Smooth muscle cell (in vitro differentiated cells): ENCODE measurements at regions not wholly inside any gene's neighbourhood (a gene's known extent, or its start where the extent isn't known, plus 50 kb on each side); places are given as distances from the start of the nearest gene placed in this dataset.
"Not testable (repeated sequence)": the region's sequence is repeated elsewhere in the genome, so short reads cannot be mapped to it uniquely, and the experiment has no call there.

ENCODE experiments used
- DNase-seq: peaks from one replicate; lab custom pipeline; 2025; ENCODE audit not compliant: unreplicated experiment; lab: John Stamatoyannopoulos, UW
- H2AFZ ChIP-seq: fragments of 200-600 bp; sonication (generic); 2 replicates; pipeline ENCODE4 v1.6.0; 2016; ENCODE audit warnings: antibody characterized with exemption, low read depth, mild to moderate bottlenecking
- H3F3A ChIP-seq: fragments of 200-600 bp; sonication (generic); 2 replicates; pipeline ENCODE4 v1.6.0; 2017; ENCODE audit warnings: antibody characterized with exemption, low read depth
- H3K27ac ChIP-seq: fragments of 200-600 bp; sonication (generic); 2 replicates; pipeline ENCODE4 v1.5.1; 2016; ENCODE audit warnings: low read depth, mild to moderate bottlenecking
- H3K27me3 ChIP-seq: fragments of 200-600 bp; sonication (generic); 2 replicates; pipeline ENCODE4 v1.6.1; 2016; ENCODE audit warnings: low read depth, mild to moderate bottlenecking
- H3K36me3 ChIP-seq: fragments of 200-600 bp; sonication (generic); 2 replicates; pipeline ENCODE4 v1.5.1; 2016; ENCODE audit warnings: low read depth
- H3K4me1 ChIP-seq: fragments of 200-600 bp; sonication (generic); 2 replicates; pipeline ENCODE4 v1.5.1; 2016; ENCODE audit warnings: low read depth
- H3K4me2 ChIP-seq: fragments of 200-600 bp; sonication (generic); 2 replicates; pipeline ENCODE4 v1.6.0; 2016; ENCODE audit warnings: mild to moderate bottlenecking
- H3K4me3 ChIP-seq: fragments of 200-600 bp; sonication (generic); 2 replicates; pipeline ENCODE4 v1.5.1; 2016; ENCODE audit warnings: mild to moderate bottlenecking
- H3K79me2 ChIP-seq: fragments of 200-600 bp; sonication (generic); 2 replicates; pipeline ENCODE4 v1.6.0; 2016; ENCODE audit warnings: low read depth, mild to moderate bottlenecking
- H3K9ac ChIP-seq: fragments of 200-600 bp; sonication (generic); 2 replicates; pipeline ENCODE4 v1.6.0; 2016; ENCODE audit warnings: low read depth
- H3K9me3 ChIP-seq: fragments of 200-600 bp; sonication (generic); replicated peaks from 2 replicates; pipeline ENCODE4 v1.5.1; 2016; ENCODE audit warnings: low read depth
- H4K20me1 ChIP-seq: fragments of 200-600 bp; sonication (generic); 2 replicates; pipeline ENCODE4 v1.6.0; 2016; ENCODE audit warnings: low read depth
- CTCF ChIP-seq: fragments of 200-600 bp; sonication (generic); IDR thresholded peaks from 2 replicates; pipeline ENCODE4 v1.5.1; 2017; ENCODE audit warnings: borderline replicate concordance, mild to moderate bottlenecking, antibody characterized with exemption; ENCODE audit not compliant: insufficient read depth, poor library complexity, severe bottlenecking
- WGBS: methylation state at CpG from one replicate; pipeline ENCODE4 v1.1.7; 2016; ENCODE audit warnings: low lambda C conversion rate; 5-methylcytosine and 5-hydroxymethylcytosine counted together

DNA sequence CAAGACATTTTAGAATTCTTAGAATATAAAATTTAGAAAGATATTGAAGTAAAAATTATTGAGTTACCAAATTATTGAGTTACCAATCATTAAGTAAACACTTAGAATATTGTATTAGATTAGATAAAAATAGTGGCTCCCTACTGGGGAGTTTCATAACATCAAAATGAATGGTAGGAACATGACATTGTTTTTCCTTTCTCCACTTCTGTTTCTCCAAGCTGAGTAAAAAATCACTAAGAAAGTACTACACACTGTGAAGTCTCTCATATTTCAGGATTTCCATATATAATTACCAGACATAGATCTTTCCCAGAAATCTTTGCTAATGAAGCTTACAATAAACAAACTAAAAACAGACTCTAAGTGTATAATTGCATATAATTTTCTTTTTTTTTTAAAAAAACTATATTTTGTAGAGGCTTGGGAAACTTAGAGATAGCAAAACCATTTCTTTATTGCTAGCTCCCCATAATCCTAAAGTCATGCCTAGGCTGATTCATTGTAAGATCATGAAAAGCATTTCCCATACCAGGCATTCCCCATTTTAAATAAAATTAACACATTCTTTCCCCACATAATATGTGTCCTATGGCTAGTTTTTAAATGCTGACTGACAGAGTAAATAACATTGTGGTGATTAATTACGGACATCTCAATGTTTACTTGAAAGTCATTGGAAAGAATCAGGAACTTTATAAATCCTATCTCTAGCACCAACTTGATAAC is 1408.7 kb upstream of the GOT2 start:
- H3K27ac ChIP-seq, result peak overlapping the region; percentile 54
- peaks cover under 1% of the 10 kb centered on the region for H3K9me3 ChIP-seq
- H4K20me1 ChIP-seq, result no peaks in the 10 kb centered on the region
- no peaks in the 10 kb centered on the region for H3K4me1 ChIP-seq
- no peaks in the 10 kb centered on the region for H3K27me3 ChIP-seq
- no peaks in the 10 kb centered on the region for H3K79me2 ChIP-seq
- H3K4me3 ChIP-seq, result no peak overlapping the region
- no peak overlapping the region for H2AFZ ChIP-seq
- H3K4me2 ChIP-seq, result peak overlapping the region; percentile 62
- no peak for DNase-seq
- WGBS, result 12% methylated on average over 1 of the region's 1 CpG
- no peaks in the 10 kb centered on the region for H3K36me3 ChIP-seq
- no peak for TF ChIP-seq CTCF
- H3F3A ChIP-seq, result no peaks in the 10 kb centered on the region
- no peak overlapping the region for H3K9ac ChIP-seq

DNA sequence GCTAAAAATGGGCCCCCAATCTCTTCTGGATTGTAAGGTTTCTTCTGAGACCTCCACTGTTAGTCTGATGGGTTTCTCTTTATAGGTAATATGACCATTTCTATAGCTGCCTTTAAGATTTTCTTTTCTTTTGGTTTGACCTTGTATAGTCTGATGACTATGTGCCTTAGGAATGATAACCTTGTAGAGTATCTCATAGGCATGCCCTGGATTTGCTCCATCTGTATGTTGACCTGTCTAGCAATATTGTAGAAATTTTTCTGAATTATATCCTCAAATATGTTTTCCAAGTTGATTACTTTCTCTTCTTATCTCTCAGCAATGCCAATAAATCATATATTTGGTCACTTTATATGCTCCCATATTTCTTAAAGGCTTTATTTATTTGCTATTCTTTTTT is 1403.8 kb upstream of the GOT2 start:
- H3K79me2 ChIP-seq, result no peaks in the 10 kb centered on the region

DNA sequence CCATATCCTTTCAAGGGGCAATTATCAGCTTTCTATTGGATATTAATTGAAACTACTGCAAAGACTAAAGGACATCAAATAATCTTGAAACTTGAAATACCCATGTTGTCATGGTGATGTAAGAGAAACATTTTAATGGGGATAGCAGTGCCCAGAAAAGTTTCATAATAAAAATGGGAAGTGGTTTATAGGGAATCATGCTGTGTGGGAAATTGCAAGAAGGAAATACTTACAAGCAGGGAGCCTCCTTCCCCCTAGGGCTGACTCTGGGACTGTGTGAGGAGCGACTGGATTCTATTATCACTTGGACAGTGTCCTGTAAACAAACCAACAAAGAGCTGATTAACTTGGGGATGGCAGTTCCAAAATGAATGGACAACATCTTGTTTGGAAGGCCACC is 1393.1 kb upstream of the GOT2 start:
- no peak for DNase-seq
- no peaks in the 10 kb centered on the region for H3K79me2 ChIP-seq
- no peak overlapping the region for H2AFZ ChIP-seq
- no peaks in the 10 kb centered on the region for H3K27me3 ChIP-seq
- no peaks in the 10 kb centered on the region for H3K4me1 ChIP-seq
- no peak overlapping the region for H3K9ac ChIP-seq
- H3K9me3 ChIP-seq, result no peaks in the 10 kb centered on the region
- H3K36me3 ChIP-seq, result no peaks in the 10 kb centered on the region
- WGBS, result 65% methylated on average over 1 of the region's 1 CpG
- H4K20me1 ChIP-seq, result no peaks in the 10 kb centered on the region
- no peak for TF ChIP-seq CTCF
- no peaks in the 10 kb centered on the region for H3F3A ChIP-seq
- H3K27ac ChIP-seq, result no peak overlapping the region
- H3K4me2 ChIP-seq, result no peak overlapping the region
- no peak overlapping the region for H3K4me3 ChIP-seq

More for the DNA sequence above, 1403.8 kb upstream of the GOT2 start:
- H3K4me1 ChIP-seq, result no peaks in the 10 kb centered on the region
- TF ChIP-seq CTCF, result no peak
- peaks cover 12% of the 10 kb centered on the region for H3K9me3 ChIP-seq
- H2AFZ ChIP-seq, result no peak overlapping the region
- no peak for DNase-seq
- no peak overlapping the region for H3K4me3 ChIP-seq
- H3K4me2 ChIP-seq, result no peak overlapping the region
- no peaks in the 10 kb centered on the region for H3K27me3 ChIP-seq
- H3K27ac ChIP-seq, result no peak overlapping the region
- H3F3A ChIP-seq, result no peaks in the 10 kb centered on the region
- no peak overlapping the region for H3K9ac ChIP-seq
- H4K20me1 ChIP-seq, result no peaks in the 10 kb centered on the region
- H3K36me3 ChIP-seq, result no peaks in the 10 kb centered on the region

DNA sequence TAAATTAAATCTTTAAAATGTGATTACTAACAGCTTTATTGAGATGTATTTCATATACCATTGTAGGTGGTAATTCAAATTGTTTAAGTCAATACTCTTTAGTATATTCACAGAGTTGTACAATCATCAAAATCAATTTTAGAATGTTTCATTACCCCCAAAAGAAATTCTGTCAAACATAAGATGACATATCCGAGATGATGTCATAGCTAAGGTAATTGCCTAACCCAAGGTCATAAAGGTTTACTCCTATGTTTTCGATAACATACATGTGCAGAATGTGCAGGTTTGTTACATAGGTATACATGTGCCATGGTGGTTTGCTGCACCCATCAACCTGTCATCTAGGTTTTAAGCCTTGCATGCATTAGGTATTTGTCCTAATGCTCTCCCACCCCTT is 1392.0 kb upstream of the GOT2 start:
- H3K4me2 ChIP-seq, H3K36me3 ChIP-seq, H3K4me3 ChIP-seq, H4K20me1 ChIP-seq, H3K27ac ChIP-seq, H3K4me1 ChIP-seq, H2AFZ ChIP-seq, H3F3A ChIP-seq, DNase-seq, H3K9ac ChIP-seq, H3K27me3 ChIP-seq, H3K9me3 ChIP-seq, H3K79me2 ChIP-seq: not testable (repeated sequence)
- WGBS, result 88% methylated on average over 2 of the region's 2 CpGs
